Activated CD4-positive, alpha-beta memory T cell treated with anti-CD3 and anti-CD28 coated beads for 36 hours (primary cell): ENCODE measurements at regions not wholly inside any gene's neighbourhood (a gene's known extent, or its start where the extent isn't known, plus 50 kb on each side); places are given as distances from the start of the nearest gene placed in this dataset.
"Not testable (repeated sequence)": the region's sequence is repeated elsewhere in the genome, so short reads cannot be mapped to it uniquely, and the experiment has no call there.

Experiments used
- CTCF ChIA-PET: fragments of 350-600 bp; sonication (Branson Sonifier 250); formaldehyde crosslinking; loops from one replicate; lab custom pipeline; 2021; ENCODE audit warnings: antibody characterized with exemption, inconsistent platforms; lab: Charles Lee
- POLR2A ChIA-PET: fragments of 350-600 bp; sonication (Branson Sonifier 250); formaldehyde crosslinking; loops from one replicate; lab custom pipeline; 2021; ENCODE audit warnings: antibody characterized with exemption; lab: Charles Lee
- DNase-seq: peaks from one replicate; pipeline ENCODE4 v3.0.0-alpha.2; 2020
- H3K27ac Mint-ChIP-seq: one replicate; pipeline ENCODE4 v1.8.0; 2021; ENCODE audit warnings: mixed read lengths
- H3K27me3 Mint-ChIP-seq: one replicate; pipeline ENCODE4 v1.8.0; 2021; ENCODE audit warnings: mixed read lengths
- H3K36me3 Mint-ChIP-seq: one replicate; pipeline ENCODE4 v1.8.0; 2021; ENCODE audit warnings: mixed read lengths
- H3K4me1 Mint-ChIP-seq: one replicate; pipeline ENCODE4 v1.8.0; 2021; ENCODE audit warnings: low read depth, mixed read lengths
- H3K4me3 Mint-ChIP-seq: one replicate; pipeline ENCODE4 v1.8.0; 2021; ENCODE audit warnings: mild to moderate bottlenecking, mixed read lengths
- H3K9me3 Mint-ChIP-seq: one replicate; pipeline ENCODE4 v1.8.0; 2021; ENCODE audit warnings: mixed read lengths
- intact Hi-C: fragments of 100-400 bp; cut with micrococcal nuclease; formaldehyde crosslinking; loops from one replicate; pipeline ENCODE4 v1.15.1; 2023

GRCh38 chr2:163077241-163077640 is 238.7 kb upstream of the KCNH7 start:
- Mint-ChIP-seq H3K27me3 (no peaks in the 10 kb centered on the region), H3K9me3 (peaks cover 7% of the 10 kb centered on the region), H3K27ac (no peak overlapping the region), H3K36me3 (no peaks in the 10 kb centered on the region), H3K4me1 (no peaks in the 10 kb centered on the region), H3K4me3 (no peak overlapping the region)
- CTCF ChIA-PET = no interaction called here
- DNase-seq = no peak
- POLR2A ChIA-PET = no interaction called here
- intact Hi-C loops = no loop called here

- no peak for DNase-seq
- ChIA-PET CTCF (no interaction called here), POLR2A (no interaction called here)
- H3K4me1 Mint-ChIP-seq = no peaks in the 10 kb centered on the region
- H3K36me3 Mint-ChIP-seq = no peaks in the 10 kb centered on the region
- H3K4me3 Mint-ChIP-seq = no peak overlapping the region
- peaks cover 6% of the 10 kb centered on the region for H3K9me3 Mint-ChIP-seq
- intact Hi-C loops = no loop called here
- no peaks in the 10 kb centered on the region for H3K27me3 Mint-ChIP-seq
- no peak overlapping the region for H3K27ac Mint-ChIP-seq
Observed at GRCh38 chr2:163066085-163066484, 227.5 kb upstream of the KCNH7 start.

GRCh38 chr2:163062524-163062923 is 224.0 kb upstream of the KCNH7 start:
- no peak overlapping the region for H3K27ac Mint-ChIP-seq
- intact Hi-C loops = no loop called here
- no peak overlapping the region for H3K4me3 Mint-ChIP-seq
- DNase-seq = no peak
- H3K9me3 Mint-ChIP-seq = peaks cover 3% of the 10 kb centered on the region
- ChIA-PET POLR2A (no interaction called here), CTCF (no interaction called here)
- no peaks in the 10 kb centered on the region for H3K36me3 Mint-ChIP-seq
- H3K4me1 Mint-ChIP-seq = no peaks in the 10 kb centered on the region
- no peaks in the 10 kb centered on the region for H3K27me3 Mint-ChIP-seq

GRCh38 chr2:163046615-163047014 is 208.0 kb upstream of the KCNH7 start:
- CTCF ChIA-PET = no interaction called here
- peaks cover 2% of the 10 kb centered on the region for H3K9me3 Mint-ChIP-seq

GRCh38 chr2:163045830-163046229 is 207.3 kb upstream of the KCNH7 start:
- no peaks in the 10 kb centered on the region for H3K4me1 Mint-ChIP-seq
- ChIA-PET POLR2A (no interaction called here), CTCF (no interaction called here)
- no peaks in the 10 kb centered on the region for H3K27me3 Mint-ChIP-seq
- no peak overlapping the region for H3K4me3 Mint-ChIP-seq
- DNase-seq = no peak
- intact Hi-C loops = no loop called here
- H3K36me3 Mint-ChIP-seq = no peaks in the 10 kb centered on the region
- no peak overlapping the region for H3K27ac Mint-ChIP-seq
- H3K9me3 Mint-ChIP-seq = peaks cover under 1% of the 10 kb centered on the region

More at GRCh38 chr2:163046615-163047014, 208.0 kb upstream of the KCNH7 start:
- H3K4me1 Mint-ChIP-seq = no peaks in the 10 kb centered on the region
- intact Hi-C loops = no loop called here
- no peak overlapping the region for H3K27ac Mint-ChIP-seq
- H3K4me3 Mint-ChIP-seq = no peak overlapping the region
- no peaks in the 10 kb centered on the region for H3K36me3 Mint-ChIP-seq
- H3K27me3 Mint-ChIP-seq = no peaks in the 10 kb centered on the region
- DNase-seq = no peak
- POLR2A ChIA-PET = no interaction called here

- CTCF ChIA-PET = no interaction called here
- intact Hi-C loops = no loop called here
Observed at GRCh38 chr2:163044114-163044513, 205.5 kb upstream of the KCNH7 start.

GRCh38 chr2:163043201-163043600 is 204.6 kb upstream of the KCNH7 start:
- no peak for DNase-seq
- Mint-ChIP-seq H3K4me3 (no peak overlapping the region), H3K36me3 (no peaks in the 10 kb centered on the region), H3K4me1 (no peaks in the 10 kb centered on the region), H3K9me3 (no peaks in the 10 kb centered on the region), H3K27ac (no peak overlapping the region), H3K27me3 (no peaks in the 10 kb centered on the region)
- CTCF ChIA-PET = no interaction called here
- POLR2A ChIA-PET = no interaction called here
- intact Hi-C loops = no loop called here

More at GRCh38 chr2:163044114-163044513, 205.5 kb upstream of the KCNH7 start:
- H3K27me3 Mint-ChIP-seq = no peaks in the 10 kb centered on the region
- H3K4me1 Mint-ChIP-seq = no peaks in the 10 kb centered on the region
- no peaks in the 10 kb centered on the region for H3K36me3 Mint-ChIP-seq
- no peaks in the 10 kb centered on the region for H3K9me3 Mint-ChIP-seq
- POLR2A ChIA-PET = no interaction called here
- DNase-seq = no peak
- no peak overlapping the region for H3K27ac Mint-ChIP-seq
- no peak overlapping the region for H3K4me3 Mint-ChIP-seq

- Mint-ChIP-seq H3K4me1 (no peaks in the 10 kb centered on the region), H3K4me3 (no peak overlapping the region), H3K9me3 (peaks cover 2% of the 10 kb centered on the region), H3K27me3 (no peaks in the 10 kb centered on the region), H3K36me3 (no peaks in the 10 kb centered on the region), H3K27ac (no peak overlapping the region)
- intact Hi-C loops = no loop called here
- ChIA-PET CTCF (no interaction called here), POLR2A (no interaction called here)
- DNase-seq = no peak
Observed at GRCh38 chr2:163039266-163039665, 200.7 kb upstream of the KCNH7 start.

- H3K4me3 Mint-ChIP-seq = no peak overlapping the region
- H3K27ac Mint-ChIP-seq = no peak overlapping the region
- H3K36me3 Mint-ChIP-seq = no peaks in the 10 kb centered on the region
- intact Hi-C loops = no loop called here
- DNase-seq = no peak
- ChIA-PET POLR2A (no interaction called here), CTCF (no interaction called here)
- H3K9me3 Mint-ChIP-seq = peaks cover 3% of the 10 kb centered on the region
- no peaks in the 10 kb centered on the region for H3K4me1 Mint-ChIP-seq
- H3K27me3 Mint-ChIP-seq = no peaks in the 10 kb centered on the region
Observed at GRCh38 chr2:163028807-163029206, 190.2 kb upstream of the KCNH7 start.

GRCh38 chr2:163026136-163026775 is 187.7 kb upstream of the KCNH7 start:
- H3K4me1 Mint-ChIP-seq, H3K4me3 Mint-ChIP-seq, POLR2A ChIA-PET, H3K36me3 Mint-ChIP-seq, H3K27ac Mint-ChIP-seq, CTCF ChIA-PET, H3K9me3 Mint-ChIP-seq, intact Hi-C loops, H3K27me3 Mint-ChIP-seq, DNase-seq: not testable (repeated sequence)

GRCh38 chr2:163016882-163017281 is 178.3 kb upstream of the KCNH7 start:
- H3K4me3 Mint-ChIP-seq, POLR2A ChIA-PET, DNase-seq, H3K36me3 Mint-ChIP-seq, intact Hi-C loops, H3K4me1 Mint-ChIP-seq, H3K27me3 Mint-ChIP-seq, CTCF ChIA-PET, H3K27ac Mint-ChIP-seq: not testable (repeated sequence)
- H3K9me3 Mint-ChIP-seq = peaks cover 14% of the 10 kb centered on the region

- no peak overlapping the region for H3K4me3 Mint-ChIP-seq
- POLR2A ChIA-PET = no interaction called here
- intact Hi-C loops = no loop called here
- no peak overlapping the region for H3K27ac Mint-ChIP-seq
- no peak for DNase-seq
- no peaks in the 10 kb centered on the region for H3K4me1 Mint-ChIP-seq
- no peaks in the 10 kb centered on the region for H3K36me3 Mint-ChIP-seq
- no peaks in the 10 kb centered on the region for H3K27me3 Mint-ChIP-seq
- H3K9me3 Mint-ChIP-seq = peaks cover 17% of the 10 kb centered on the region
- CTCF ChIA-PET = no interaction called here
Observed at GRCh38 chr2:163011000-163011399, 172.4 kb upstream of the KCNH7 start.

GRCh38 chr2:163008642-163009041 is 170.1 kb upstream of the KCNH7 start:
- ChIA-PET CTCF (no interaction called here), POLR2A (no interaction called here)
- peaks cover 6% of the 10 kb centered on the region for H3K9me3 Mint-ChIP-seq
- intact Hi-C loops = no loop called here
- no peaks in the 10 kb centered on the region for H3K36me3 Mint-ChIP-seq
- no peak overlapping the region for H3K4me3 Mint-ChIP-seq
- no peaks in the 10 kb centered on the region for H3K4me1 Mint-ChIP-seq
- no peak overlapping the region for H3K27ac Mint-ChIP-seq
- no peaks in the 10 kb centered on the region for H3K27me3 Mint-ChIP-seq
- no peak for DNase-seq
